ENCODE measurements at regions not wholly inside any gene's neighbourhood (a gene's known extent, or its start where the extent isn't known, plus 50 kb on each side); places are given as distances from the start of the nearest gene placed in this dataset.

- no peak for DNase-seq
Observed at GRCh38 chr2:173747035-173747434, 218.1 kb downstream of the SP3 start.

- peak; percentile 39 for DNase-seq
Observed at GRCh38 chr2:173749315-173749714, 215.9 kb downstream of the SP3 start.

- DNase-seq = peak; percentile 22
Observed at GRCh38 chr2:173750353-173750801, 214.8 kb downstream of the SP3 start.

GRCh38 chr2:173750831-173751230, 214.3 kb downstream of the SP3 start:
- DNase-seq = no peak

GRCh38 chr2:173751245-173751975, 213.8 kb downstream of the SP3 start:
- DNase-seq = no peak

- peak; percentile 16 for DNase-seq
Observed at GRCh38 chr2:173752152-173752551, 213.0 kb downstream of the SP3 start.

GRCh38 chr2:173753441-173753840, 211.7 kb downstream of the SP3 start:
- no peak for DNase-seq

- no peak for DNase-seq
Observed at GRCh38 chr2:173754165-173754564, 211.0 kb downstream of the SP3 start.

GRCh38 chr2:173754837-173755236, 210.3 kb downstream of the SP3 start:
- no peak for DNase-seq

GRCh38 chr2:173755798-173756197, 209.4 kb downstream of the SP3 start:
- no peak for DNase-seq

- DNase-seq = no peak
Observed at GRCh38 chr2:173759959-173760358, 205.2 kb downstream of the SP3 start.

GRCh38 chr2:173760553-173760952, 204.6 kb downstream of the SP3 start:
- no peak for DNase-seq

GRCh38 chr2:173761603-173762119, 203.5 kb downstream of the SP3 start:
- DNase-seq = no peak

- DNase-seq = no peak
Observed at GRCh38 chr2:173762221-173762620, 203.0 kb downstream of the SP3 start.

- DNase-seq = no peak
Observed at GRCh38 chr2:173762864-173763263, 202.3 kb downstream of the SP3 start.

- DNase-seq = no peak
Observed at GRCh38 chr2:173763641-173764040, 201.5 kb downstream of the SP3 start.

- DNase-seq = no peak
Observed at GRCh38 chr2:173764094-173764493, 201.1 kb downstream of the SP3 start.

- DNase-seq = no peak
Observed at GRCh38 chr2:173766537-173767289, 198.5 kb downstream of the SP3 start.

GRCh38 chr2:173770947-173771678, 194.1 kb downstream of the SP3 start:
- no peak for DNase-seq

- no peak for DNase-seq
Observed at GRCh38 chr2:173772205-173772604, 193.0 kb downstream of the SP3 start.

GRCh38 chr2:173773076-173773475, 192.1 kb downstream of the SP3 start:
- DNase-seq = no peak

GRCh38 chr2:173775440-173775839, 189.7 kb downstream of the SP3 start:
- no peak for DNase-seq

GRCh38 chr2:173782681-173783080, 182.5 kb downstream of the SP3 start:
- DNase-seq = no peak

Data from EL (cell line).